GOT3 (cell line): ENCODE measurements at regions not wholly inside any gene's neighbourhood (a gene's known extent, or its start where the extent isn't known, plus 50 kb on each side); places are given as distances from the start of the nearest gene placed in this dataset.
"Not testable (repeated sequence)": the region's sequence is repeated elsewhere in the genome, so short reads cannot be mapped to it uniquely, and the experiment has no call there.

ENCODE experiments used
- DNase-seq: peaks from one replicate; lab custom pipeline; 2025; ENCODE audit warnings: mixed read lengths; lab: John Stamatoyannopoulos, UW

DNA sequence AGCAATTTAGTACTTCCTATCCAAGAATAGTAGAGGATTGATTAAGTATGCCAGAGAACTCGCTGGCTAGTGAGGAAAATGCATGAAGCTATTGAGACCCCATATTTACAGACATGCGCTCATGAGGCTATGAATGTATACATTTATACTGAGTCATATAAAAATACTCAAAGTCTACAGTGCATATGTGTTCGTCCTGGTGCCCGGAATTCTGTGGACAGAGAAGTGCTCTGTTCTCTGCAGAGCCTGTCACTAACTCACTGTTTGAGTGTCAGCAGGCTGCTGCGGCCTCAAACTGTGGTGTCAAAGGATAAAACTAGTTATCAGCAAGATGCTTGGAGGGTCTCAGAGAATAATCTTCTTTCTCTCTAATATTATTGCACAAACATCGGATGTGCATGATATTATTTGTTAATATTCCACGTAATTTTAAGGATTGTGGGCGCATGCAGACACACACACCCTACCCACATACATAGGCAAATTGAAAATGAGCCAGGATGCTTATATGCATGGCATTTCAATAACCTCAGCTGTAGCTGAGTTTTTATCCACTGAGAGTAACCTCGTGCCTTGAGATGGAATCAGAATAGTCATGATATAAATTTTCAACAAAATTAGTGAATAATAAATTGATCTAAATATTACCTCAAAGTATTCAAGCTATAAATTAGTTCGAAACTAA, 50.0 kb upstream of the TSC22D2 start:
- DNase-seq: no peak

DNA sequence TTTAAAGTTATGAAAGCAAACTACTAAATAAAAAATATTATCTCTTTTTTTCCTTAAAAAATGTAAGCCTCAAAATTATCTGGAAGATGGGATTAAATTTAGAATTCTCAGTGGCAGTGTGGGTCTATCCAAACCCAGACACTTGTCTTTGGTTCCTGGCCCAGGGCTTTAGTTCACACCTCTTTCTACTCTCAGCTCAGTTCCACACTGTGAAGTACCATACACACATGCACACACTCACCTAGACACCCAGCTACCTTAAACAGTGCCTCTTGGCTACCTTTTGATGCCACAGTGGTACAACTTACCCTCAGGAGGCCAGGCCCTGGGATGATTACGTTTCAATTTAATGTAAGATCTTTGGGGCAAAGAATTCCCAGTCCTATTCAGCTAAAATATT, 51.0 kb upstream of the TSC22D2 start:
- no peak for DNase-seq

DNA sequence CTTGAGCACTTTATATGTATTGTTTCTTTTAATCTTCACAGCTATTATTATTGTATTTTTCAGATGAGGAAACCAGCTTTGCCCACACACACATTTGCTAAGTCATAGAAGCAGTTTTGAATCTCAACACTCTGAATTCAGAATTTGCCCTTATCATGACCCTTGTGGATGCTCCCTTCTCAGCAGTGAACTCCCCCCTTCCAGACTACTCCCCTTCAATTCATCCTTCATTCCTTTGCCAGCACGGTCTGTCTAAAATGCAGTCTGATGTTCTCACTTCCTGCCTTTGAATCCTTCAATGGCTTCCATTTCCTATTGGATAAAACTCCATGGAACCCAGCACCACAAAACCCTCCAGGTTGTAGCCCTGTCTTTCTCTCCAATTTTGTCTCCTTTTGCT, 52.5 kb upstream of the TSC22D2 start:
- DNase-seq: no peak

DNA sequence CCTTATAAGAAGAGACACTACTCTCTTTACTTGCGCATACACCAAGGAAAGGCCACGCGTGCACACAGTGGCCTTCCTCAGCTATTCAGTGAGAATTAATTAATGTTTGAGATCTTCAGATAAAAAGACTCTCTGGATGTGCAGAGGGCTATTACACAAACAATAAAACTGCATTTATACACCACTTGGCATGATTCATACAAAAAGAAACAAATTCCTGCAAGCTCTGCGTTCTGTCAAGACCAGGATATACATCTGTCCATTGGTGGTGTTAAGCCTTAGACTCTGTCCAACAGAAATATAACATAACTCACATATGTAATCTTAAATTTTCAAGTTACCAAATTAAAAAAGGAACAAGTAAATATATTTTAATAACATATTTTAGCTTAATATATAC, 55.2 kb upstream of the TSC22D2 start:
- DNase-seq: no peak

DNA sequence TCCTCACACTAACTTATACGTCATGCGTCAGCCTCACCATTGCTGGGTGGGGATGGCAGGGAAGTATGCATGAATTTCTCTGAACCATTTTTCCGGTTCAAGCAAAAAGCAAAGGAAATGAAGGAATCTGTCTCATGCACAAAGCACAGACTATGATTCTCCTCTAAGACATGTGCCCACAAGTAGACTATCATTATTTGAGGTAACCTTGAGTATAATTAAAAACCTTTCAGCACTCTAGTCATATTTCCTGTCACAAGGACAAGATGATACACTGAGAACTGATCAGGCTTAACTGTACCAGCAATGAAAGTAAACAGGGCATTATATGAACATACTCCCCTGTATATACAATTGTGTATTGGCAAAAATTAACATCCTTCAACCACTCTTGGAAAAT, 56.7 kb upstream of the TSC22D2 start:
- no peak for DNase-seq

DNA sequence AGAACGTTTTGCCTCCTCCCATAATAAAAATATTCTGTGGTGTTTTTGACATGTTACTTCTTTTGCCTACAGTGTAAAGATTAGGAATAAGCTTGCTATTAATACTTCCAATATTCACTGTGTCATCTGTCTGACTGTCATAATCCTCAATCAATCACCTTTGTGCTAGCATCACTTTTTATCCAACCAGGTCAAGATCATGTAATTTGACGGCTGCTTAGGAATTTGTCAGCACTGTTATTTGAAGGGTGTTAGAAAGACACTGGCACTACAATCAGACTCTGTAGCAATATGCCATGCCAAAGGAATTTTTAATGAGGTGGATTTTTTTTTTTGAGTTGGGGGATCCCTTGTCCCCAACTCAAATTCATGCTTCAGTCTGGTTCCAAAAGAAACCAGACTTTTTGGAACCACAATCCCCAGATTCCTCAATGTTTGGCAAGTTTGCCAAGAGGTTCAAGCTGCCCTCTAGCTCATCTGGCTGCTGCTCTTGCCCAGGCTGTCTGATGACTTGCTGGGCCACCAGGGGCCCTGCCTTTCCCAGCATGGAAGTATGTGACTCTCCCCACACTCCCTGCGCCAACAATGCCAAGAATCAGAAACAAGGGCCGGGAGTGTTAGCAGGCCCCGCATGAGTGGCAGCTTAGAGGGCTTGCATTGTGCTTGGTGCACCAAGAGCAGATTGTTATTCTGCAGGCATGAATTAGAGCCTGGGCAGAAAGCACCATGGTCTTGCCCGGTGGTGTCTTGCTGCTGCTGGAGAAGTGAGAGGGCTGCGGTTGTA, 58.6 kb upstream of the TSC22D2 start:
- DNase-seq: no peak

DNA sequence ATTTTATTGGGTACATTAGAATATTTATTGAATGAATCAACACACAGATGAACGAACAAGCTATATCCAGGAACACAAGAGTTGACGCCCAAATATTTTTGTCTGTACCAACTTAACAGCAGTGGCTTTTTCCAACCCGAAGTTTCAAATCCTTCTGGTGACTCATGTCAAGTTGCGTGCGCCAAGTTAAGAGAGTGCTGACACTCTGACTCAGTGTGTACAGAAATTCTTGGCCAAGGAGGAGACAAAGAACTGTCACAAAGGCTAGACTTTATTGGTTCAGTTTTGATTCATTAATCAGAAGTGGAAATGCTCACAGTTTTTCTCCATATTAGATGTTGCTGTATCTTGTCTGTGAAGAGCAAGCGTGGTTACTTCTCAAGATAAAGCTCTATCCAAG, 59.6 kb upstream of the TSC22D2 start:
- DNase-seq: no peak

DNA sequence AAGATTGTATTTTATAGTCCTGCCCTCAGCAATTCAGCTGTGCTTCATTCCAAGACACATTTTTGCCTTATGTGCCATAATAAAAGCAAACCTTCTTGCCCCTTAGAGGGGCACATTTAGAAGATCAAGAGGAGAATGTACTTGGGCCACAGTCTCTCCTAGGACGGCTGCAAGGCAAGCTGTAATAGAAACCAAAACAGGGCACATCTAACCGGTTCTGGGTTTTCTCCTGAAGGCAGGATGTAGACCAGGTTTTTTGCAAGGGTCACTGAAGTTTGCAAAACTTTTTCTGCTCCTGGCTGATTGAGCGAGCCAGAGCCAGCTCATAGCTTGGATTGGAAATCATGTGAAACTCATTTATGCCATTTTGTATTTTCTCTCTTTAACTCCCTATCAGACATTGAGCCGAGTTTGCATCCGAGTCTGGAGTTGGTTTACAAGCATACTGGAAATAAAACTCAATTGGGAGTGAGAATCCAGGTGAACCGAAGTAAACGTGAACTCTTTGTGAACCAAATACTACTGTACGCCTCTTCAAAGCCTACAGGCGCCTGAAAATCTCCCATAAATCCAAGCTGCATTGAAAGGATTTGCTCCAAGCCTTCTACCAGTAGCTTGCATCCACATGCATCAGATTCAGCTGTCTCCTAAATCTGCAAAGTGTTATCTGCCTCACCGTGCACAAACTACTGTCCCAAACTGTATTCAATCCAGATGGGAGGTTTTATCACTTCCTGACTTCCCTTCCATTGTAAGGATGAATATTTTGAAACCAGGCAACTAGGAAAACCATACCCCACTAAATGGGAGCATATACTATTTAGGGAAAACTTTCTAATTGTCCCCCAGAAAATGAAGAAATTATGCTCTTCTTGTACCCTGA, 60.9 kb upstream of the TSC22D2 start:
- DNase-seq: no peak

DNA sequence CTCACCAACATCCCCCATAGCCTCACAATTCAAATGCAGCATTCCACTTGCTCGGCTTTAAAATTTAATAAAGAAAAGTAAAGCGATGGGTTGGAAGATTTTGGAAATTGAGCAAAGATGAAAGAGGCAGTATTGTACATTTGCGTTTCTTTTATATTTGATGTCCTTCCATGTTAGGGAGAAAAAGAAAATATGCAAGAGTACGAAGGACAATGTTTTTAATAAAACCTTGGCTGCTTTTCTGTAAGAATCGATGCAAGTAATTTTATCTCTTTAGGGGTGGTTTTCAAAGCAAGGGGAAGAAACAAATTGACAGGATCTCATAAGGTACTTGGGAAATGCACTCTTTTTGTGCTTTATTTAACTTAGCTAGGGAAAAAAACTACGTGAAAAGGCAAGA, 61.8 kb upstream of the TSC22D2 start:
- DNase-seq: no peak

DNA sequence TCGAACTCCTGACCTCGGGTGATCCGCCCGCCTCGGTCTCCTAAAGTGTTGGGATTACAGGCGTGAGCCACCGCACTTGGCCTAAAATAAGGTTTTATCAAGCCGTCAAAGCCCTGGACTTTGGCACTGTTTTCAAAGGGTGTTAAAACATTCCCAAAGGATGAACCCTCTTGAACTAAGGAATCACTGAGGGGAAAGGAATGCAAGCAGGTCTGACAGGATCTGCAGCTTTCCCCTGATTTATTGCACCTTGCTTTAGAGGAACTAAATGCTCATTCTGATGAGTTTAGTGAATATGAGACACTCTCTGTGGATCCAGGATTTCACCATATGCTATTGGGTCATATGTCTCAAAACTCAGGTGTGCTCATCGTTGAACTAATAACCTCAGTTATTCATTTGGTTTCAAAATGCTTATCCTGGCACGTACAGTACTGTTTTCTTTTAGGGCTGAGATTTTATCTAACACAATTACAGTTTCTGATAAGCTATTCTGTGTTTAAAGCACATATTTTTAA, 63.0 kb upstream of the TSC22D2 start:
- DNase-seq: no peak

DNA sequence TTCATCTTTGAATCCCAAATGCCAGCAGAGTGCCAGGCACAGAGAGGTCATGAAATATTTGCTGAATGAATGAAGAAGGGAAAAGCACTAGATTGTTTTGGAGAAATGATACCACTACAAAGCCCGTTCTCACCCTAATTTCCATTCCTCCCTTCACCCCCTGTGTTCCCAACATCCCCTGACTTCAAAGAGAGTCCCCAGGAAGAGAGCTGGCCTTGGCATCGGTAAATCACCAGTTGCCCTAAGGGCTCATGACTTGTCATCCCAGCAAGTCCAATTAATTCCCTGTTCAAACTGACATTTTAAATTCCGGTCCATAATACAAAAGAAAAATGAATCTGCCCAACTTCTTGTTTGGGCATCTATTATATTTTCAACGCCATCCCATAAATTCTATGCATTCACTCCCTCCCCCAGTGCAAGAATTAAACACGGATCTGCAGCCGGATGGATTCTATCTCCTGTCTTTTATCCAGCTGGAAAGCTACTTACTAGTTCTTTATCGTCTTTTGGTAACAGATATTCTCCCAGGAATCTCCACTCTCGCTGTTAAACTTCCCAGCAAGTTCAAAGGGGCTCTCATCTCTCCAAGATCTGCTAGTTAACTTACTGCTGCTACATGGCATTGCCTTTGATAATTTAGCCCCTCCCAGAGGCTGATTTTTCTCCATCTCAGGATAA, 63.9 kb upstream of the TSC22D2 start:
- DNase-seq: no peak

DNA sequence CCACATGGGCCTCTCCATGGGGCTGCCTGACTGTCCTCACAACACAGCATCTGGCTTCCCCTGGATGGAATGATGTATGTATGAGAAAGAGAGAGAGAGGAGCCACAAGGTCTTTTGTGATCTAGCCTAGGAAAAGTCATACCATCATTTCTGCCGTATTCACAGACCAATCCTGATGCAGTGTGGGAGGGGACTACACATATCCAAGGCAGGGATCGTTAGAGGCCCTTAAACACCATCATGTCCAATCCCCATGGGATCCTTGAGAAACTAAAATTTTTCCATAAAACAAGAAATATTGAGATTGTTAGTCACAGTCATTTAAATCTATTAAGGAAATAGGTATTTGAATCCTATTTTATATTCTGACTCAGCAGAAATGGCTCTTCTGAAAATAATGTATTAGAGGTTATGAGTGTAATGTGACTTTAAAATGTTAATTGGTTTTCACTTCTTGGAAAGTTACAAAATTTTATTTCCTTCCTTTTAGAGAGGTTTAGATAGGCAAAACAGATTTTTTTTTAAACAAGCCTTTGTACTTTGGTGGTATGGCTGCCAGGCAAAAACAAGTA, 65.1 kb upstream of the TSC22D2 start:
- DNase-seq: no peak

DNA sequence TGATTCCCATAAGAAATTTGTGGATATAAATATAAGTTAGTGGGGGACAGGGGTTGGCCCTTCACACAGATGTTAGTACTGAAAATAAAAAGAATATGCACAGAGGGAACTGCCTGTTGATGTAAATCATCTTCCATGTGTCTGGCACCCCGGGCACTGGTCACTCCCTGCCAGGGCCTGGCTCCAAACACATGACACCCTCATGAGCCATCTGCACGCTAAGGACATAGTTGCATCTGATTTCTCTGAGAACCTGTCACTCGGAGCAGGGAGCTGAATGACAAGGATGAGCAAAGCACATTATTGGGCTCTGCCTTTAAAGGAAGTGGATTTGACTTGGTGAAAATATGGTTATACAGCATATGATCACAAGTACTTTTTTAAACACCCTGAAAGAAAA, 66.2 kb upstream of the TSC22D2 start:
- no peak for DNase-seq

DNA sequence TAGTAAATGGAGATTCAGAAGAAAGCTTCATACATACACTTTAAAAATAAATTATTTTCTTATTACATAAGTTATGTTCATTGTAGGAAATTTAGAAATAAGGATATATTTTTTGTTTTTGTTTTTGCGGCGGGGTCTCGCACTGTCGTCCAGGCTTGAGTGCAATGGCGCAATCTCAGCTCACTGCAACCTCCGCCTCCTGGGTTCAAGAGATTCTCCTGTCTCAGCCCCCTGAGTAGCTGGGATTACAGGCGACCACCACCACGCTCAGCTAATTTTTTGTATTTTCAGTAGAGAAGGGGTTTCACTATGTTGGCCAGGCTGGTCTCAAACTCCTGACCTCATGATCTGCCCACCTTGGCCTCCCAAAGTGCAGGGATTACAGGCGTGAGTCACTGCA, 71.7 kb upstream of the TSC22D2 start:
- not testable (repeated sequence) for DNase-seq

DNA sequence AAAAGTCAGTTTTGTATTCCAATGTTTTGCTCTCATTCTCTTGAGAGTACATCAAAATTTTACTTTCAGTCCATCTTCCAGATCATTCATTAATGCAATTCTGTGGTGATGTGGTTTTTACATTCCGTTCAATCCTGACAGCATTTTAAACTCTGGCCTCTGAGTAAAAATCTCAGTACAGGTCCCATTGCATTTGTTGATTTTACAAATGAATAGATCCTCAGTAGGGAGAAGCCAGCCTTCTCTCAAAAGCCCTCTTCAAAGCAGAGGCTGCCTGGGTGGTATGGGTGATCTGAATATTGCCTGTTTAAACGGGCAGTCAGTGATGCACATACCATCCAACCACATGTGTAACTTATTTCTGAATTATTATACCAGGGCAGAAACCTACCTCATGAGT, 72.5 kb upstream of the TSC22D2 start:
- no peak for DNase-seq

DNA sequence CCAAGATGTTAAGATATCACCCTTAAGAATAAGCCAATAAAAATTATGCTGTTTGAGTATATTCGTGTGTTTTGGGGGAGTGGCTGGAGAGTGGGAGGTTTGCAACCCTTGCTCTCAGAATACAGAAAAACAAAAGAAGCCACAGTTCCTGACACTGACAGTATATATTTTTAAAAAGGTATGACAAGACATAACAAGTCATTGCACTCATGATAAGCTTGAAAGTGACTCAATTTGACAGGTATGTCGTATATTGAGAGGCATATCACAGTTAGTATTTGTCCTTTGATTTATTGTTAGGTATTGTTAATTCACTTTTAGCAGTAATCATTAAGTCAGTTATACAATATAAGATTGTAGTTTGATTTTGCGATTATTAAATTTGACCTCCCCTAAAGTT, 73.1 kb upstream of the TSC22D2 start:
- no peak for DNase-seq

DNA sequence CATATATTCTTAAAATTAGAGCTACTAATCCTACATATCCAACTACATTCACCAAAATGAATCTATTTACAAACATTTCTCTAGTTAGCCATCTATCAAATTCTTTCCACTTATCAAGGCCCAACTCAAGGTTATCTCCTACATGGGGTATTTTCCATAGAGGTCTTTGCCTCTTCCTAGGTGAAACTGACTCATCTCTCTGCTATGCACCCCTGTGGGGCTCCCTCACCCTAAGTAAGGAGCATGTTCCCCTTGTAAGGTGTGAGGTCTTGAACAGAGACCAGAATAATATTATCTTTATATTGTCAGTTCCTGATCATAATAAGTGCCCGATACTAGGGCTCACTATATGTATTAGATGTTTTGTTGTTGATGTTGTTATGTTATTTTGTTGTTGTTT, 74.6 kb upstream of the TSC22D2 start:
- DNase-seq: no peak

DNA sequence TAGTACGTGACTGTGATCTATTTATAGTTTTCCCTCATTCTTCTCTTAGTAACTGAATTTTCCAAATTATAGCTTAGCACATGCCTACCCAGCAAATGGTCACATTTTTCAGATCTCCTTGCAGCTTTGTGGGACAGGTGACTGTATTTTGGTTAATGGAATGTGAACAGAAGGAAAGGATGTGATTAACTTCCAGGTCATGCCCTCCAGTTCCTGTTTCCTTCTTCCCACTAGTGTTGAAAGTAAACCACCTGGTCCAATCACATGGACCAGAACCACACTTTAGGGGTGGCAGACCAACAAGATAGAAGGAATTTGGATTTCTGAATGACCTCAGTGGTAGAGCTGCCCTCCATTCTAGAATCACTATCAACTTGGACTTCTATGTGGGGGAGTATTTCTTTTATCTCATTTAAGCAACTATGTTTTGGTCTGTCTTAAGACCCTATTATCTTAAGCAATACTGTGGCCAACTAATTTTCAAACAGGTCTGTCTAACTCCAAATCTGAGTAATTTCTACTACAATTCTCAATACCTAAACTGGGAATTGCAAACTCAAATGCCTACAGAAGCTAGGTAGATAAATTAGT, 76.0 kb upstream of the TSC22D2 start:
- no peak for DNase-seq

DNA sequence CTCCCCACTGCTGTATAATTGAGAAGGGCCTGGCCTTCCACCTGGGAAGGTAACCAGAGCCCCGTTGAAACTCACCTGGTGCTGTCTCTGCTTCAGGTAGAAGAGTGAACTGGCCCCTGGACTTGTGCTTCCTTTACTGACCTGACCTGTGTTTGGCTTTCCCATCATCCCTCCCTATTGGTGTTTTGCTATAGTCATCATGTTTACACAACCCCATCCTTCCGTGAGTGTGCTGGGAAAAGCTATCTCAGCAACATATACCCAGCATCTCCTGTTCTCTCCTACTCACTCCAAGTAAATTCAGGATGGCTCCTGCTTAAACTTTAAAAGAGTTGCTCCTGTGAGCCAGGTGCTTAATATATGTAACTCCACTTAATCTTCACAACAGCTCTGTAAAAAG, 77.2 kb upstream of the TSC22D2 start:
- no peak for DNase-seq

DNA sequence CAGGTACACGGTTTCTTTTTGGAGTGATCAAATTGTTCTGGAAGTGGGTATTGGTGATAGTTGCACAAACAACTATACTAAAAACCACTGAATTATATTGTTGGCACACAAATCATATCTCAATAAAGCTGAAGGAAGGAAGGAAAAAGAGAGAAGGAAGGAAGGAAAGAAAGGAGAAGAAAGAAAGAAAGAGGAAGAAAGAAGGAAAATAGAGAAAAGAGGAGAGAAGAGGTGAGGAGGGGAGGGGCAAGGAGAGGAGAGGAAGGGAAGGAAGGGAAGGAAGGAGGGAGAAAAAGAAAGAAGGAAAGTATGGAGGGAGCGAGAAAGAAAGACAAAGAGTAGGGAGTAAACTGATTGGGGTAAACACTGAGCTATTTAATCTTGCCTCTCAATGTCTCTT, 77.9 kb upstream of the TSC22D2 start:
- no peak for DNase-seq

DNA sequence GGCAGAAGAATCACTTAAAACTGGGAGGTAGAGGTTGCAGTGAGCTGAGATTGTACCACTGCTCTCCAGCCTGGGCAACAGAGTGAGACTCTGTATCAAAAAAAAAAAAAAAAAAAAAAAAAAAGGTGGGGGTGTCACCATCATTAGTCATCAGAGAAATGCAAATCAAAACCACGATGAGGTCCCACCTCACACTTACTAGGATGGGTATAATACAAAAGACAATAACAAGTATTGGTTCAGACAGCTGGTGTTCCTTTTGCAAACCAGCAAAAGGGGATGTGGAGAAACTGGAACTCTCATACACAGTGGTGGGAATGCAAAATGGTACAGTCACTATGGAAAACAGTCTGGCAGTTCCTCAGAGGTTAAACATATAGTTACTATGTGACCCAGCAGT, 78.7 kb upstream of the TSC22D2 start:
- DNase-seq: no peak
